ENCODE measurements at regions not wholly inside any gene's neighbourhood (a gene's known extent, or its start where the extent isn't known, plus 50 kb on each side); places are given as distances from the start of the nearest gene placed in this dataset.
"Not testable (repeated sequence)": the region's sequence is repeated elsewhere in the genome, so short reads cannot be mapped to it uniquely, and the experiment has no call there.

DNA sequence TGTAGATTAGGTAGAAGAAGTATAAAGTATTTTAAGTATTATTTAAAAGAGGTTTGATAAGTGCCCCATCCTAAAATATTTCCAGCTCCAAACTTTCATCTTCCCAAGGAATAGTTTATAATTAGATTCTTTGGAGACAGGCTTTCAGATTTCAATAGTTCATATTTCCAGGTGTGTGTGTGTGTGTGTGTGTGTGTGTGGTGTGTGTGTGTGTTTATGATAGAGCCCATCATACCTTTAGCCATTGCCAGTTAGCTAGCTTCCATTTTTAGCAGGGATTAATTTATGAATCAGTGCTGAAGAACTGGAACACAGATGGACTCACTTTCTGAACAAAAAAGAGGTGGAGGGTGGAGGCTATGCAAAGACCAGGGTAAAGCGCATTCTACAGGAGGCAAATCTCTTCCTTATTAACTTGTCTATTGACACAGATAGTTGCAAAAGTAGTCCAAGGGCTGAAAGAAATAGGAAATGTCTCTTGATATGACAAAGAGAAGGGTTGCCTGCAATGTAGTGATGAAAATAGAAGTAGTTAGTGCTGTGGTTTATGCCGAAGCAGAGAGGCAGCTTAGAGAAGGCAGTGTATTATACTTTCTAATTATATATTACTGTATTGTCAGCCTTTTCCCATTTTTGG lies 301.1 kb downstream of the MAN2A1 start:
- DNase-seq: no peak

DNA sequence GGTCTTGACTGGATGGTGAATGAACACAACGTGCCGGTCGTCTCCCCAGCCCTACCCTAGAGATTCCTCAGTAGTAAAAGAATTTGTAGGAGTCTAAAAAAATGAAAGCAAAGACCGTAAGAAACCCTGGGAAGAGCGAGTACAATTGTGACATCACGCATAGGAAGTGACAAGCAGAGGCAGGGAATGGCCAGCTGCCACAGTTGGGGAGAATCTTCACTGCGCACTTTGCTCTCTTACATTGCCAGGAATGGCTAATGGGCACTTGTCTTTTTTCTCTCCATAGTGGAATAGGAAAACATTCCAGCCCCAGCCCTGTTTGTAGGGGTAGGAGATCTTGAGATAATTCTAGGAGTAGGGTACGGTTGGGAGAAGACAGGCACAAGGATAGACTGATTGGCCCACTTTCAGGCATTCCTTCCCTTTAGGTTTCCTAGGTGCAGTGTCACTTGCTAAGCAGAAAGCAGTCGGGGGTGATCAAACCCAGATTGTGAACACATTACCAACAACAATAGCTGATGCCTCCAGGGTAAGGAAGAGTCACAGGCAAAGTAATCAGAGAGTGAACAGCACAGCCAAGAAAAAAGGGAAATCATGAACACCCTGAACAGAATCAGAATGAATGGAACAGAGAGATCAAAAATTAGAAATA lies 302.7 kb downstream of the MAN2A1 start:
- no peak for DNase-seq

DNA sequence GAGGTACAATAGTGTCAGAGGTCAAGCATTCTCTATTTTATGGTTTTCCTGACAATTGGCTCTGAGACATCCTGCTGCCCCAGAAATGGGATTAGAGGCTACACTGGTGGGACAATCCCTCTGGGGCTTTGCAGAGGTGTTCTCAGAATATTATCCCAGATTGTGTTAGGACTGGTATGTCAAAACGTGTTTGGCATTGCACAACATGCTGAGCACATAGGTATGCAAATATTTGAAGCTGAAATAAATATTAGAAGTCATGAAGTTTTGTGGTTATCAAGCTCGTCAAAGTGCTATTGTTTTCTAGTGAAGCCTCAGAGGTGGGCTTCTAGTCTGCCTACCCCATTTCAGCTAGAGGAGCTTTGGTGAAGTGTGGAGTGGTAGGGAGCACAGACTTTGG lies 304.4 kb downstream of the MAN2A1 start:
- no peak for DNase-seq

GRCh38 chr5:109996246-109996645 lies 306.5 kb downstream of the MAN2A1 start:
- no peak for DNase-seq

DNA sequence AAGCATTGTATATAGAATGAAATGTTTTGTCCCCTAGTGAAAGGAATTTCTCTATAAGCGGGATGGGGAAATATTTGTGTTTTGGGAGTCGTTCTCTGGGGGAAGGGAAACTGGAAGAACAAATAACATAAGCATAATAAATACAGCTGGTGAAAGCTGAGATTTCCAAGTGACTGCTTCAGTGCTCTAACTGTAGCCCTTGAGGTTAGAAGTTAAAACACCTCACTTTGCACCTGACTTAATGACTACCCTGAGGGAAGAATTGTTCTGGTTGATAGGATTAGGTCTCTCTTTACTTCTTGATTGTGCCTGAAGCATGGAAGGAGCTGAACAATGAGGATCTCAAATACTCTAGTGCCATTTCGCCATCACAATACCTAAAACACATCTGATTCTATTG lies 307.4 kb downstream of the MAN2A1 start:
- peak; percentile 35 for DNase-seq

GRCh38 chr5:109998208-109998607 lies 308.5 kb downstream of the MAN2A1 start:
- DNase-seq: no peak

- DNase-seq: no peak
Measured at GRCh38 chr5:109998726-109999125, 309.0 kb downstream of the MAN2A1 start.

DNA sequence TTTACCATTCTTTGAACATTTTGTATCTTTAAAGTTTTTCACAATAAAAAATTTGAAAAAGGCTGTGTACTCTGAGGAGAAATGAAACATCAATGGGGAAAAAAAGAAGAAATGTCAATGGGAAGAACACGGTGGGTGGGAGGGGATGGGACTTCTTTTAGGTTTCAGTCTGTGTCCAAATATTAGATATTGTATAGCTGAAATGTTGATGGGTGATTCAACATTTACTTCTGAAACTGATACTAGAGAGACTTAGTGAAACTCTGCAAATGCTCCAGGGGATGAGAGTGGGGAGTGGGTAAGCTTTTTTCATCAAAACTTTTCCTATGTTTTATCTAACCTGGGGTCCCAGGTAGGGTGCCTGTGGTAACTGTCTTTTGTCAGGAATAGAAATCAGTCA lies 311.9 kb downstream of the MAN2A1 start:
- no peak for DNase-seq

DNA sequence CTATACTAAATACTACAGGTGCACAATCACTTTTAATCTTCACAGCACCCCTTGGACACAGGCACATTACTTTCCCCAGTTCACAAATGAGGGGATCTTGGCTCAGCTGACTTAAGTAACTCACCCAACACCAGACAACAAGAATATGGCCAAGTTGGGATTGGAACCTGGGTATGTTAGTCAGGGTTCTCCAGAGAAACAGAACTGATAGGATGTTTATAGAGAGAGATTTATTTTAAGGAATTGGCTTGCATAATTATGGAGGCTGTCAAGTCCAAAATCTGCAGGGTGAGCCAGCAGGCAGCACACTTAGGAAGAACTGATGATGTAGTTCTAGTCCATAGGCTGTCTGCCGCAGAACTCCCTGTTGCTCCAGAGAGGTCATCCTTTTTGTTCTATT lies 312.9 kb downstream of the MAN2A1 start:
- DNase-seq: no peak

GRCh38 chr5:110005907-110006562 lies 316.3 kb downstream of the MAN2A1 start:
- DNase-seq: not testable (repeated sequence)

- DNase-seq: no peak
Measured at GRCh38 chr5:110007101-110007500, 317.4 kb downstream of the MAN2A1 start.

DNA sequence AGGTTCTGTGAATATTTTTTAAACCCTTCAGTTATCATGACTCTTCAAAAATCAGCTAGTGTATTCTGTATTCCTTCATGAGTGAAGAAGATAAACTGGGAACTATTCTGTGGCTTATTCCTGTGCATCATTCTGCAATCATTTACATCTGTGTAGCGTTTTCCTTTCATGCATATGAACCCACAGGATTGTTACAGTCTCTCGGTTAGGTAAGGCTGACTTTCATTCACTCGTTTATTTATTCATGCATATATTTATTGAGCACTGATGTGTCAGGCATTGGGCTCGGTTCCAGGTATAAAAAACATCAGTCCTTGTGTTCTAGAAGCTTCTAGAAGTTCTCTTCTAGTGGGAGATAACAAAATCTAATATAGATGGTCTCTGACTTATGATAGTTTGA lies 318.4 kb downstream of the MAN2A1 start:
- no peak for DNase-seq

DNA sequence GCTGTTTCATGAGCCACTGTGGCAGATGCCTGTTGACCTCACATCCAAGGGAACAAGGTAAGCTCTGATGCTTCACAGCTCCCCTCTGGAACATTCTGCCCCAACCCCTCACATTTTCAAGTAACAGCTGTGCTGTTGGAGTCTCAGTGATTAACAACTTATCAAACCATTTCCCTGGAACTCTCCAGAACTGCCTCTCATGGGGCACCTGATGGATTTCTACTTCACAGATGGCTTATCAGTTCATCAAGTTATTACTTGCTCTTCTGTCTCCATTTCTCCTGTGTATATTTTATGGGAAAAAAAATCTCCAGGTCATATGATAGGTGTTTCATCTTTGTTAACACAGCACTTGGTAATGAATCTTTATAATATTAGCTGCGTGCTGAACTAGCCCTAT lies 322.4 kb downstream of the MAN2A1 start:
- DNase-seq: no peak

- no peak for DNase-seq
Measured at GRCh38 chr5:110013017-110013416, 323.3 kb downstream of the MAN2A1 start.

DNA sequence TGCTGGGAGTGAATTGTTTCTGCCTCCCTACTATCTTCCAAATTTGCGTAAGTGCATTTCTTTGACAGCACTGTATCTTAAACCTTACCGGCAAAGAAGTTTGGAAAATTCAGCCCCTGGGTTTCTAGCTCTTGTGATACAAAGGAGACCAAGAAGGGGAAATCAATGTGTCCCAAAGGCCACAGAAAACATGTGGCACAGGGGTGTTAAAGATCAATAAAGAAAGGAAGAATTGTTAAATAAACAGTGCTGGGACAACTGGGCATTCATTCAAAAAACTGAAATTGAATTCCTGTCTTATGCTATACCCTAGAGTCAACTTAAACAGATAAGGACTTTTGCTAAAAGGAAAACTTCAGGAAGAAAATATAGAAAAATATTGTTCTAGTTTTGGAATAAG lies 328.1 kb downstream of the MAN2A1 start:
- DNase-seq: no peak

DNA sequence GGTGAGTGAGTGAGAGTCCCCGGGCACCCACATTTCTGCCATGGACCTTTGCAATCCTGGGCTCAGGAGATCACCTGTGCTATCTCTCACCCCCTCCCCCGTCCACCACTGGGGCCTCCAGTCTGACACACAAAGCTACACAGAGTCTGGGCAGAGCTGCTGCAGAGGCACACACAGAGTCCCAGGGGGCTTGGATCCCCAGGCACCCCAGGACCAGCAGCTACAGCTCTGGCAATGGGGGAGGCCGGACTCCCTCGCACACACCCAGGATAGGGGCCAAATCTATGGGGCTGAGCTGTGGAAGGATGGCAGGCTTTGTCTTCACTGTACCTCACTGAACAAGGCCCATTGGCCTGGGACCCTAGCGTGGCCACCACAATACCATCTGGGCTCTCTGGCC lies 328.8 kb downstream of the MAN2A1 start:
- DNase-seq: no peak

GRCh38 chr5:110019119-110019518 lies 329.4 kb downstream of the MAN2A1 start:
- DNase-seq: no peak

DNA sequence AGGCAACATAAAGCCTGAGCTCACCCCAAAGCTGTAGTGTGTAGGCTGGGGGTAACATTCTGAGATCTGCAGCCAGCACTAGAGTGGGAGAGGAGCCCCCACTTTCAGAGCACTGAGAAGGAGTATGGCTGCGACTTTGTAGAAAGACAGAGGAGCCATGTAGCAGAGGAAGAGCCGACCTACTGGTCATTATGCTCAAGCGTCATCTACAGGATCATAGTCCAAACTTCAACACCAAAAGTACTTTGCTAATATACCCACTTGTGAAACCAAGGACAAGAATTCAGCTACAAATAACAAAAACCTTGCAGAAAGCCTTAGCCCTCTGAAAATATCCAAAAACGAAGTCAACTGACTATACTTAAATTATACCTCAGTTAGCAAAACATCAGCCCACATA lies 330.1 kb downstream of the MAN2A1 start:
- DNase-seq: no peak

GRCh38 chr5:110021251-110021650 lies 331.5 kb downstream of the MAN2A1 start:
- DNase-seq: no peak

DNA sequence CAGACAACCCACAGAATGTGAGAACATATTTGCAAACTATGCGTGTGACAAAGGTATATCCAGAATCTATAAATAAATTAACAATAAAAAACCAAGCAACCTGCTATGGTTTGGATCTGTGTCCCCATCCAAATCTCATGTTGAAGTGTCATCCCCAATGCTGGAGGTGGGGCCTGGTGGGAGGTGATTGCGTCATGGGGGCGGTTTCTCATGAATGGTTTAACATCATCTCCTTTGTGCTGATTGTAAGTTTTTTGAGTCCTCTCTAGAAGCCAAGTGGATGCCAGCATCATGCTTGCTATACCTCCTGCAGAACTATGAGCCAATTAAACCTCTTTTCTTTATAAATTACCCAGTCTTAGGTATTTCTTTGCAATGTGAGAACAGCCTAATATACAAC lies 335.4 kb downstream of the MAN2A1 start:
- DNase-seq: no peak

- no peak for DNase-seq
Measured at GRCh38 chr5:110027527-110028322, 338.0 kb downstream of the MAN2A1 start.

DNA sequence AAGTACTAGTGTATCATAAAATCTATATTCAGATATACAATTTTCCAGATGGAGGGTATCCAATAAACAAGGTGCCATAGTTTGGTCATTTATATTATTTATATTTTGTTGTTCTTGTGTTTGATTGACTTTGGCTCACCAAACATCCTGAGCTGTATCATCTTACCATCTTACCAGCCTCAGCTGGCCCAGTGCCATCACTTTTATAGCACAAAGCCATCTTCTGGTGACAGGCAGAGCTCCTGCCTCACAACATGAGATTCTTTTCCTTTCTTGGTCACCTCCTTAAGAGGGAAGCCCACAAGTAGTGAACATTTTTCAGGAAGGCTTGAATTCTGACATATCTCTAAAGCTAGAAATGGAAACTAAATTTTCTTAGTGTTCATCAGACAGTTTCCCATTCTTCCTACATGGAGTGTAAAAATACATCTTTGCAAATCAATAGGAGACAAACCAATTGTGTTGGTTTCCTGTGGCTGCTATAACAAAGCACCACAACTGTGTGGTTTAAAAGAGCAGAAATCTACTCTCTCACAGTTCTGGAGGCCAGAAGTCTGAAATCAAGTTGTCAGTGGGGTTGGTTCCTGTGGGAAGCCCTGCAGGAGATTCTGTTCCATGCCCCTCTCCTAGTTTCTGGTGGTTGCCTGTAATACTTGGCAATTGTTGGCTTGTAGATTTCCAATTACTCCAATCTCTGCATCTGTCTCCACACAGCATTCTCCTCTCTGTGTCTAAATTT lies 341.8 kb downstream of the MAN2A1 start:
- peak; percentile 10 for DNase-seq
